Cardiac muscle cell (in vitro differentiated cells and primary cell): ENCODE measurements at regions not wholly inside any gene's neighbourhood (a gene's known extent, or its start where the extent isn't known, plus 50 kb on each side); places are given as distances from the start of the nearest gene placed in this dataset.
A peak's percentile ranks its signal among the peaks of the same experiment; 100 is the strongest.
"Not testable (repeated sequence)": the region's sequence is repeated elsewhere in the genome, so short reads cannot be mapped to it uniquely, and the experiment has no call there.

Source experiments
- DNase-seq, 2 donors: peaks; one replicate each; pipeline versions ENCODE4 v3.0.0 to v3.0.0-alpha.2; 2010 to 2017; ENCODE audit warnings: low read depth in 1 of 2, low spot score in 1 of 2
- H3K27ac ChIP-seq: fragments of 200-600 bp; sonication (generic); 2 replicates; pipeline ENCODE4 v1.5.1; 2016
- H3K27me3 ChIP-seq: fragments of 200-600 bp; sonication (generic); 2 replicates; pipeline ENCODE4 v1.6.0; 2016; ENCODE audit warnings: control low read depth
- H3K36me3 ChIP-seq: fragments of 200-600 bp; sonication (generic); 2 replicates; pipeline ENCODE4 v1.5.1; 2016; ENCODE audit warnings: control low read depth
- H3K4me1 ChIP-seq: fragments of 200-600 bp; sonication (generic); 2 replicates; pipeline ENCODE4 v1.8.1; 2017; ENCODE audit warnings: low read depth, mild to moderate bottlenecking, mixed run types
- H3K4me3 ChIP-seq: fragments of 200-600 bp; sonication (generic); 2 replicates; pipeline ENCODE4 v1.5.1; 2016; ENCODE audit warnings: mild to moderate bottlenecking
- H3K9me3 ChIP-seq: fragments of 200-600 bp; sonication (generic); 2 replicates; pipeline ENCODE4 v1.5.1; 2017; ENCODE audit warnings: low read depth, mild to moderate bottlenecking, control low read depth
- CTCF ChIP-seq: IDR thresholded peaks from 2 replicates; pipeline ENCODE4 v1.5.1; 2012; ENCODE audit warnings: low read depth, mild to moderate bottlenecking, low read length

- Histone ChIP-seq H3K4me3 (no peak overlapping the region), H3K36me3 (no peaks in the 10 kb centered on the region), H3K9me3 (no peaks in the 10 kb centered on the region), H3K27ac (no peak overlapping the region), H3K27me3 (no peaks in the 10 kb centered on the region), H3K4me1 (no peaks in the 10 kb centered on the region)
- TF ChIP-seq CTCF = no peak
- DNase-seq = peak in 1 of 2 donors; percentile 24
These were observed 145.0 kb upstream of the ARHGAP20 start for GRCh38 chr11:110856996-110857812.

GRCh38 chr11:110856340-110856739 is 144.1 kb upstream of the ARHGAP20 start:
- Histone ChIP-seq H3K9me3 (no peaks in the 10 kb centered on the region), H3K36me3 (no peaks in the 10 kb centered on the region), H3K4me1 (no peaks in the 10 kb centered on the region), H3K27ac (no peak overlapping the region), H3K4me3 (no peak overlapping the region), H3K27me3 (no peaks in the 10 kb centered on the region)
- no peak for TF ChIP-seq CTCF
- no peak for DNase-seq

- H3K27ac ChIP-seq = no peak overlapping the region
- H3K36me3 ChIP-seq = no peaks in the 10 kb centered on the region
- H3K9me3 ChIP-seq = no peaks in the 10 kb centered on the region
- H3K27me3 ChIP-seq = no peaks in the 10 kb centered on the region
- H3K4me1 ChIP-seq = no peaks in the 10 kb centered on the region
- peak in 1 of 2 donors; percentile 50 for DNase-seq
- TF ChIP-seq CTCF = no peak
- H3K4me3 ChIP-seq = no peak overlapping the region
These were observed 143.0 kb upstream of the ARHGAP20 start for GRCh38 chr11:110855191-110855590.

GRCh38 chr11:110852921-110853490 is 140.8 kb upstream of the ARHGAP20 start:
- Histone ChIP-seq H3K36me3 (no peaks in the 10 kb centered on the region), H3K9me3 (no peaks in the 10 kb centered on the region), H3K4me1 (no peaks in the 10 kb centered on the region), H3K27me3 (no peaks in the 10 kb centered on the region), H3K4me3 (no peak overlapping the region), H3K27ac (no peak overlapping the region)
- DNase-seq = no peak
- TF ChIP-seq CTCF = no peak

- H3K4me3 ChIP-seq = no peak overlapping the region
- no peaks in the 10 kb centered on the region for H3K9me3 ChIP-seq
- H3K27me3 ChIP-seq = no peaks in the 10 kb centered on the region
- no peaks in the 10 kb centered on the region for H3K4me1 ChIP-seq
- no peak overlapping the region for H3K27ac ChIP-seq
- TF ChIP-seq CTCF = no peak
- DNase-seq = peak in 1 of 2 donors; percentile 72
- no peaks in the 10 kb centered on the region for H3K36me3 ChIP-seq
These were observed 138.6 kb upstream of the ARHGAP20 start for GRCh38 chr11:110850846-110851245.

- H3K9me3 ChIP-seq, H3K27ac ChIP-seq, H3K27me3 ChIP-seq, H3K36me3 ChIP-seq, H3K4me1 ChIP-seq, H3K4me3 ChIP-seq, DNase-seq: not testable (repeated sequence)
These were observed 130.8 kb upstream of the ARHGAP20 start for GRCh38 chr11:110843053-110843452.
